HK-2 (cell line): ENCODE measurements at regions not wholly inside any gene's neighbourhood (a gene's known extent, or its start where the extent isn't known, plus 50 kb on each side); places are given as distances from the start of the nearest gene placed in this dataset.

ENCODE experiments used
- DNase-seq: peaks from one replicate; pipeline ENCODE4 v3.0.0-alpha.2; 2018; ENCODE audit not compliant: unreplicated experiment

DNA sequence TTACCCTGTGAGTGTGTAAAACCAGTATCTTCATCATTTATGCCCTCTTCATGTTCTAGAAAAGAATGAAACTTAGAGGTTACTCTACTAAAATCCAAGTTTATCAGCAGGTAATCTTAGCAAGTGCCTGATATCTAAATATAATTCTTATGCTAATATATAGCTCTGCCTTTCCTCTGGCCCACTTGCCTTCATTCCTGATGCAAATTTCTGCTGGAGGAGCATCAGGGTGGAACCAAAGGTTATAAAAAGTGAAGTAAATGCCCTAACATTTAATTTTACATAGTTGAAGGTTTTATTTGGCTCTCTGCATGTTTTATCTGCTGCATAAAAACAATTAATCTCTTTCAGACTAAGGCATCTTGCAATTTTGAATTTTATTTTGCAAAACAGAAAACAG is 936.2 kb downstream of the ROBO2 start:
- no peak for DNase-seq

- DNase-seq = peak; percentile 6
Measured at GRCh38 chr3:78003090-78003489, 963.2 kb downstream of the ROBO2 start.

DNA sequence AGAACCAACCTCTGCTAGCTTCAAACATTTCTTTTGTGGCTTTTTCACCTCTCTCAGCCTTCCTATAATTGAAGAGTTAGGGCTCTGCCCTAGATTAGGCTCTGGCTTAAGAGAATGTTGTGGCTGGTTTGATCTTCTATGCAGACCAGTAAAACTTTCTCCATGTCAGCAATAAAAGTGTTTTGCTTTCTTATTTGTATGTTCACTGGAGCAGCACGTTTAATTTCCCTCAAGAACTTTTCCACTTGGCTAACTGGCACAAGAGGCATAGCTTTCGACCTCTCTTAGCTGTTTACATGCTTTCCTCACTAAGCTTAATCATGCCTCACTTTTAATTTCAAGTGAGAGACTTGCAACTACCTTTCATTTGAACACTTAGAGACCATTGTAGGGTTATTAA is 964.7 kb downstream of the ROBO2 start:
- no peak for DNase-seq

DNA sequence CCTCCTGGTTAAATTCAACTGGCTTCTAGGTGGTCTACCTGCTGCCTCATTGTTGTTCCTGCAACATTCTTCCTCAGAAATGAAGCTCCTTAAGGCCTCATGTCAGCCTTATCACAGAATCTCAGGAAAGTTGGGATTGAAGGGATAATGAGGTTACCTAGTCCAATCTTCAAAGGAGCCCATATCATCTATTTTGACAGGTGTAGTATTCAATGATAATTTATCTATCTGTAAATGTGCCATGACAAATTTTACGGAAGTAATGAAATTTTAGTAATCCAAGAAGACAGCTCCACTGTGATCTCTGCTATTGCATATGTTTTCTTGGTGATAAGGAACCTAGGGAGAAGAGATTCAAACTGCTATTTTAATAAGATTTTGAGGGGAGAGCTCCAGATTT is 973.8 kb downstream of the ROBO2 start:
- DNase-seq = no peak

GRCh38 chr3:78015856-78016255 is 976.0 kb downstream of the ROBO2 start:
- DNase-seq = no peak

DNA sequence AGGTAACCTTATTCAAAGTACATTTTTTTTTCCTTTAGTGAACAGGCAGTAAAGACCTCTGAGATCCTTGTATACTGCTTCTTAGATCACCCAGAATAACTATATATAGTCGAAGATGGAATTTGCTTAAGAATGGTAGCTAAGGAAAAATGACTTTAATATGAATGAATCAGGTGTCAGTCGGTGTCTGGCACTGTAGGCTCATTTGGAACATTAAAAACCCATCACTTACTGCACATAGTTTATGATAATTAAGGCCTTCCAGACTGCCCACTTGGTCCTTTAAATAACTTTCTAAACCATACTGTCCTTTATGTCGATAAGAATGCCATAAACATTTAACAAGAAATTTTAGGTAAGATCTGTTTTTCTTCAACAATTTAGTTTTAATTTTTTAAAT is 981.8 kb downstream of the ROBO2 start:
- no peak for DNase-seq

DNA sequence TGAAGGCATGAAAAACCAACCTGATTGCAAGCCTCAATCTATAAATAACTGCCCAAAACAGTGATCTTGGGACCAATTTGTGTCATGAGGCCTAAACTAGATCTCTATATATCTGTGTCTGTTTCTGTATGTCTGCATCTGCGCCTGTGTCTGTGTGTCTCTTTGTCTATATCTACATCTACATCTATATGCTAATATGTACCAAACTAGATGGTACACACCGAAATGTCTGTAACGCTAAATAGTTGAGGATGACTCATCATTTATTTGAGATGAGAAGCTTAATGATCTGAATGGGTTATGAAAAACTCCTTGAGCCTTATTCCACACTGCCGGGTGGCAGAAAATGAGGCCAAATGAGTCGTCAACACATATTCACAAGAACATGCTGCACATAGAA is 982.3 kb downstream of the ROBO2 start:
- DNase-seq = no peak

- no peak for DNase-seq
Measured at GRCh38 chr3:78023257-78023656, 983.4 kb downstream of the ROBO2 start.

GRCh38 chr3:78025916-78026315 is 986.0 kb downstream of the ROBO2 start:
- DNase-seq = no peak

DNA sequence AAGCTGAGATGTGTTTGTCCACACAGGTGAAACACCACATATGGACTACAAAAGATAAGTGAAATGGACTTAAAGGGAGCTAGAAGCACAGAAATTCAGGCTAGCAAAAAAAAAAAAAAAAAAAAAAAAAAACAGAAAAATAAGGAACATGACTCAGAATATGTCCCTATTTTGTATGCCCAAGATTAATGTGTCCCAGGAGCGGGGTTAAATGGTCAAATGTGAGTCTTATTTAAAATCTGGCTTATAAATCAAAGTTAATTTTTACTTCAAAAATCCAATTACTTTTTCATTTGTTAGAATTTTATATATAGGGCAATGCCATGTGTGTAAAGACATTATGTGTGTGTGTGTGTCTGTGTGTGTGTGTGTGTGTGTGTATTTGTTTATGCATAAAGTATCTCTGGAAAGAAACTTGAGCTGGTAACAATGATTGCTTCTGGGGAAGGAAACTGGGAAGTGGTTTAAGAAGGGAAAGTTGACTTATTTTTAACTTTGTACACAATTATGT is 986.5 kb downstream of the ROBO2 start:
- DNase-seq = no peak

DNA sequence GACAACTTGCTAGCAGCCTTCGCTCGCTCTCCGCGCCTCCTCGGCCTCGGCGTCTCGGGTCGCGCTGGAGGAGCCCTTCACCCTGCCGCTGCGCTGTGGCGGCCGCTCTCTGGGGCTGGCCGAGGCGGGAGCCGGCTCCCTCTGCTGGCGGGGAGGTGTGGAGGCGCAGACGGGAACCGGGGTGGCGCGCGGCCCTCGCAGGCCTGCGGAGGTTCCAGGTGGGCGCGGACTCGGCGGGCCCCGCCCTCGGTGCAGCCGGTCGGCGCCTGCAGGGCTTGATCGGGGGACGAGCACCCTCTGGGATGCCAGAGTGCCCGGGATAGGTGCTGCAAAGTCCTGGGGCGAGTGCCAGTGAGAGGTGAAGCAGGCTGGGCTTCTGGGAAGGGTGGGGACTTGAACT is 989.9 kb downstream of the ROBO2 start:
- no peak for DNase-seq

DNA sequence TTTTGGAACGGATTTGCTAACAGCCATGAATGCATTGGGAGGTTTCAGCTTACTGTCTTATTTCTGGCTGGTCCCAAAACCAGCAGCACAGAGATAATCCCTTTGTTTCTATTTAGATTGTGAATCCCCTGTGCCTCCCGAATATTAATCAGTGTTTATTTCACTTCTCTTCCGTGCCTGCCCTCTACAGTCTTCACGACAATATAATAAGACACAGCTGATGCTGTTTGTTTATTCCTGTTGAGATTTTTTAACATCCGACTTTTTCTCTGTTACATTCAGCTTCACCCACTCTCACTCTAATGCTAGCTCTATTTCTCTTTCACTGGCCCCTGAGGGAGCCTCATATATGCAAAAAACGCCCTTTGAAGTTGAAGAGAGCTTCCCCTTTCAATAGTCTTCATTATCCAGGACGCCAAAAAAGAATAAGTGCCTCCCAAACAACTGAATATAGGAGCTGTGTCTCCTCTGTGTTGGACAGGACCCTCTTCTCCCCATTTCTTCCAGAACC is 995.3 kb downstream of the ROBO2 start:
- DNase-seq = no peak

GRCh38 chr3:78041486-78041885 is 1001.6 kb downstream of the ROBO2 start:
- no peak for DNase-seq

DNA sequence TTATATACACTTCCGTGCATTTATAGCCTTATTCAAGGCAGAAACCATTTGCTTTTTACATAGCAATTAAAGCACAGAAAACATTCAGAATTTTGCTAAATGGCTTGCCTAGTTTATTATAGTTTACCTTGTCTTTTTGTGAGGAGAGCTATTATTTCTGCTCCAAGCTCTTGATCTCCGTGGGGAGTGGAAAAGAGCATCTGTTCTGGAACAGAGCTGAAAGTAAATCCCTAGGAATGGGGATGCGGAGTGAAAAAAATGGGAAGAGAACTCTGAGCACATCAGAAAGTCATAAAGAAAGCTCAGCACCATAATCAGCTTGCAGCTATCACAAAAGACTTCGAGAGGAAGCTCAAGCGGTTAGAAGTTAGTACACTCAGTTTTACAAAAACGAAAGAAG is 1006.7 kb downstream of the ROBO2 start:
- DNase-seq = no peak

- DNase-seq = no peak
Measured at GRCh38 chr3:78048698-78049097, 1008.8 kb downstream of the ROBO2 start.

DNA sequence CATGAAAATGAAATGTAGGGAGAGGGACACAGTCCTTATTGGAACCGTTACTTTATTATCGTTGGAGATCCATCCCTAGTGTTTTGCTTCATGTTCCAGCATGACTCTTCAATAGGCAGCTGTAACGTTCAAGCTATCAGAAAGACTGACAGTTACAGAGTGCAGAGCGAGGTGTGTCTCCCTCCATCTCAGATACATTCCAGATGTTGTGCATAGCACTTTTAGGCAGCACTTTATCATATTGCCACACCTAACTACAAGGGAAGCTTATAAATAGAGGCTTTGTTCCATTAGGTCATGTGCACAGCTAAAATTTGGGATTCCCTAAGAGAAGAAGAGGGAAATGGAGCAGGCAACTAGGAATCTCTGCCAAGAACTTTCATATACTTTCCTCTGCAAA is 1009.6 kb downstream of the ROBO2 start:
- no peak for DNase-seq

DNA sequence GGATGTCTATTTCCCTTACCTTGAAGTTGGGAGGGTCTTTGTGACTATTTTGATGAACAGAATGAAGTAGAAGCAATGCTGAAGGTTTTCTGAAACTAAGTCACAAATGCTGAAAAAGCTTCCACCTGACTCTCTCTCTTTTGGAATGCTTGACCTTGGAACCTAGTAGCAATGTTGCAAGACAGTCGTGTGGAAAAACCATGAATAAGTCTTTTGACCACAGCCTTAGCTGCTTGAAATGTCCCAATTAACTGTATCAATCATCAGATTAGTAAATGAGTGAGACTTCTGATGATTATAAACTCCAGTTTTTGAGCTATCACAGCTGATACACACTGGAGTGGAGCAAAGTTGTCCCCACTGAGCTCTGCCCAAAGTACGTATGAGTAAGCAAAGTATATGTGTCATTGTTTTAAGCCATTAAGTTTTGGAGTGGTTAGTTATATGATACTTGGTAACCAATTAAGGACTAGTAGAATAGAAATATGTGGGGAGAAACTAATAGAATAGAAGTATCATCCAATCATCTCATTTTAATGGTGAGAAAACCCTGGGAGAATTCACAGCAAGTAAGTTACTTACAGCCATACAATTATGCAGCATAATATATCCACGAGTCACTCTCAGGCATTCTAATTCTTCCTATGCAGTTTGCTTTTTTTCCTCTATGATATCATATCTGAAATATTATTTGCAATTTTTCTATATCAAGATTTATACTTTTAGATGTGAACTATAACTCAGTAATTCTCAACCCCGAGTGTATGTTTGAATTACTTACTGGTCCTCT is 1010.6 kb downstream of the ROBO2 start:
- peak; percentile 10 for DNase-seq

- DNase-seq = no peak
Measured at GRCh38 chr3:78052746-78053145, 1012.8 kb downstream of the ROBO2 start.

DNA sequence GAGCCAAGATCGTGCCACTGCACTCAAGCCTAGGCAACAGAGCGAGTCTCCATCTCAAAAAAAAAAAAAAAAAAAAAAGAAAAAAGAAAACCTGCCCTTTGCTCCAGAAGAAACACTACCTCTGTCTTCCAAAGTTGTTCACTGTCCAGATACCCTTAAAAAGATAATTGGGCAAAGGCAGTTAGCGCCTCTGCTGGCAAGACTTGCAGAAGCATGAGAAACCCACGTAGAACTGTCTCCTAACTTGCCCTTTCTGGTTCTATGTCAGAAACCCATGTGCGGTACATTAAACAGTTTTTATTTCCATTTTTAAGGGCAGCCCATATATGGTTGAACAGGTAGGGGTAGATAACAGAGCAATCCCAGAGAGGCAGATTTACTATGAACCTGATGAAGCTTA is 1026.4 kb downstream of the ROBO2 start:
- no peak for DNase-seq

GRCh38 chr3:78070188-78070587 is 1030.3 kb downstream of the ROBO2 start:
- no peak for DNase-seq

- no peak for DNase-seq
Measured at GRCh38 chr3:78076379-78076778, 1036.5 kb downstream of the ROBO2 start.

DNA sequence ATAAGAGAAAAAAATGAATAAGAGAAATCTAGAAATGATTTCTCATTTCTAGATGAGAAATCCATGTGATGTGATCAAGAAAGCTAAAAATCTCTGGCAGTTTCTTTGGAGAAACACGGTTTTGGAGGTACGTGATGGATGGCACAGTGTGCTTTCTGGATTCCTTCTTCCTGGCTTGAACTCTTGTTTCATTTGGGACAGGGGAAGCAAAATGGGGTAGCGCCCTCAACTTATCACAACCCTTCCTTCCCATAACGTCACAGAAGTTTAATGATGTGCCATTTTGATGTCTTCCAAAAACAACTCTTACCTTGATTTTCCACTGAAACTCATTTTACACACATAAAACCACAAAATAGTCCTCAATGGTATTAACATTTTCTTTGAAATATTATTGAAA is 1037.3 kb downstream of the ROBO2 start:
- no peak for DNase-seq

GRCh38 chr3:78077842-78078241 is 1037.9 kb downstream of the ROBO2 start:
- no peak for DNase-seq

- no peak for DNase-seq
Measured at GRCh38 chr3:78079514-78079913, 1039.6 kb downstream of the ROBO2 start.
